H1 (cell line): ENCODE measurements at regions not wholly inside any gene's neighbourhood (a gene's known extent, or its start where the extent isn't known, plus 50 kb on each side); places are given as distances from the start of the nearest gene placed in this dataset.

Source experiments
- CBX8 ChIP-seq: fragments of 300-800, 300-1000 bp; sonication (generic); IDR thresholded peaks from 2 replicates; pipeline ENCODE4 v1.7.1; 2016; ENCODE audit warnings: low read depth, low read length, borderline replicate concordance
- CHD7 ChIP-seq: fragments of 300-600 bp; sonication (generic); IDR thresholded peaks from 2 replicates; pipeline ENCODE4 v1.7.1; 2012; ENCODE audit warnings: low read length, moderate library complexity, mild to moderate bottlenecking, inconsistent platforms; ENCODE audit not compliant: insufficient replicate concordance
- E2F6 ChIP-seq: IDR thresholded peaks from 2 replicates; pipeline ENCODE4 v1.6.1; 2012; ENCODE audit warnings: inconsistent platforms
- JUN ChIP-seq: IDR thresholded peaks from 2 replicates; pipeline ENCODE4 v1.6.1; 2011; ENCODE audit warnings: low read depth, mild to moderate bottlenecking, improper control_type of control experiment, low read length
- KDM1A ChIP-seq: fragments of 200-600, 300-600 bp; sonication (generic); IDR thresholded peaks from 2 replicates; pipeline ENCODE4 v1.7.1; 2016; ENCODE audit warnings: mild to moderate bottlenecking, low read length, borderline replicate concordance
- SRF ChIP-seq: IDR thresholded peaks from 2 replicates; pipeline ENCODE4 v1.6.1; 2011; ENCODE audit warnings: mild to moderate bottlenecking, low read depth, low read length, moderate library complexity

GRCh38 chr17:69898601-69899000, 176.4 kb upstream of the KCNJ16 start (continued):
- TF ChIP-seq CHD7 (no peak), SRF (no peak), KDM1A (no peak), E2F6 (no peak), CBX8 (no peak), JUN (no peak)
